ENCODE measurements at regions not wholly inside any gene's neighbourhood (a gene's known extent, or its start where the extent isn't known, plus 50 kb on each side); places are given as distances from the start of the nearest gene placed in this dataset.
"Not testable (repeated sequence)": the region's sequence is repeated elsewhere in the genome, so short reads cannot be mapped to it uniquely, and the experiment has no call there.

DNA sequence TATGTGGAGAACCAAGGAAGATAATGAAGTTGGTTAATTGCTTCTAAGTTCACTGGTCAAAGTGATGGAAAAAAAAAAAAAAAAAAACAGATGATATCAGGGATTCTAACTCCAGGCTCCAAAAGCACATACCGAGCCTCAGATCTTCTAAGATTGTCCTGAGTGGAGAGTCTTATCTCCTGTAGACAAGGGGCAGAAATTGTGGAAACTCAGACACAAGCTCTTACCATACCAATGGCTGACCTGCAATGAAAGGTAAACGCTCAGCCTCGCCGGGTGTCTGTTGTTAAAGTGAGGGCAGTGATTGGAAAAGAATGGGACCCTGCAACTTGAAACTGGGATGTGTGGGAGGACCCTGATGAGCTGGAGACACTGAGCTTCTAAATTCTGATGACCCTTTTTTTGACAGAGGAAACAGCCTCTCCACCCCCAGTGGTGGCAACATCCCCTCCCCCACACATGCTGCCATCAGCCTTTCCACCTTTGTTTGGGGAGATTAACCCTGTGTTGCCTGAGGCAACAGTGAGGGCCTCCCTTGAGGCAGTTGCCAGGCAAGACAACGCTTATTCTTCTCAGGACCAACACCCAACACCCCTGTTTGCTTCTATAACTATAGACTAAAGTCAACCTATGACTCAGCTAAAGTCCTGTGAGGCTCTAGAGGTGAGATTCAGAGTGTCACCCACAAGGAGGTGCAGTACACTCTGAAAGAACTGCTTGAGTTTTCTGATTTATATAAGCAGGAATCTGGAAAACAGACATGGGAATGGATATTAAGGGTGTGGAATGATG is 154.0 kb downstream of the THBS2 start:
- Mint-ChIP-seq H3K27ac (no peak overlapping the region), H3K36me3 (ENCODE audit: low read depth) (no peaks in the 10 kb centered on the region), H3K4me3 (no peak overlapping the region), H3K4me1 (no peaks in the 10 kb centered on the region), H3K27me3 (no peaks in the 10 kb centered on the region), H3K9me3 (no peaks in the 10 kb centered on the region)
- DNase-seq (no peak), ATAC-seq (ENCODE audit: low read depth) (no peak)
- TF ChIP-seq, protein P1, sequence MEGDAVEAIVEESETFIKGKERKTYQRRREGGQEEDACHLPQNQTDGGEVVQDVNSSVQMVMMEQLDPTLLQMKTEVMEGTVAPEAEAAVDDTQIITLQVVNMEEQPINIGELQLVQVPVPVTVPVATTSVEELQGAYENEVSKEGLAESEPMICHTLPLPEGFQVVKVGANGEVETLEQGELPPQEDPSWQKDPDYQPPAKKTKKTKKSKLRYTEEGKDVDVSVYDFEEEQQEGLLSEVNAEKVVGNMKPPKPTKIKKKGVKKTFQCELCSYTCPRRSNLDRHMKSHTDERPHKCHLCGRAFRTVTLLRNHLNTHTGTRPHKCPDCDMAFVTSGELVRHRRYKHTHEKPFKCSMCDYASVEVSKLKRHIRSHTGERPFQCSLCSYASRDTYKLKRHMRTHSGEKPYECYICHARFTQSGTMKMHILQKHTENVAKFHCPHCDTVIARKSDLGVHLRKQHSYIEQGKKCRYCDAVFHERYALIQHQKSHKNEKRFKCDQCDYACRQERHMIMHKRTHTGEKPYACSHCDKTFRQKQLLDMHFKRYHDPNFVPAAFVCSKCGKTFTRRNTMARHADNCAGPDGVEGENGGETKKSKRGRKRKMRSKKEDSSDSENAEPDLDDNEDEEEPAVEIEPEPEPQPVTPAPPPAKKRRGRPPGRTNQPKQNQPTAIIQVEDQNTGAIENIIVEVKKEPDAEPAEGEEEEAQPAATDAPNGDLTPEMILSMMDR (IDR thresholded peaks at IDR 0.05), result no peak
- POLR2A ChIA-PET, result interaction anchor here (0.6 kb wide), 1 partner anchor 597 kb away, joined by 3 read pairs; no protein-coding TSS in a partner anchor
- intact Hi-C loops (cut with micrococcal nuclease), result no loop called here
- CTCF ChIA-PET, result no interaction called here

DNA sequence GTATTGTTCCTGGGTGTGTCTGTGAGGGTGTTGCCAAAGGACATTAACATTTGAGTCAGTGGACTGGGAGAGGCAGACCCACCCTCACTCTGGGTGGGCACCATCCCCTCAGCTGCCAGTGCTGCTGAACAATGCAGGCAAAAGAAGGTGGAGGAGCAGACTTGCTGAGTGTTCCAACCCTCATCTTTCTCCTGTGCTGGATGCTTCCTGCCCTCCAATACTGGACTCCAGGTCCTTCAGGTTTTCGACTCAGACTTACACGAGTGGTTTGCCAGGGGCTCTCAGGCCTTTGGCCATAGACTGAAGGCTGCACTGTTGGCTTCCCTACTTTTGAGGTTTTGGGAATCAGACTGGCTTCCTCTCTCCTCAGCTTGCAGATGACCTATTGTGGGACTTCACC is 155.0 kb downstream of the THBS2 start:
- intact Hi-C loops (cut with micrococcal nuclease); CTCF ChIA-PET; H3K9me3 Mint-ChIP-seq; DNase-seq; H3K27me3 Mint-ChIP-seq; H3K4me3 Mint-ChIP-seq; ATAC-seq (ENCODE audit: low read depth); H3K4me1 Mint-ChIP-seq; POLR2A ChIA-PET; H3K27ac Mint-ChIP-seq; H3K36me3 Mint-ChIP-seq (ENCODE audit: low read depth): not testable (repeated sequence)

DNA sequence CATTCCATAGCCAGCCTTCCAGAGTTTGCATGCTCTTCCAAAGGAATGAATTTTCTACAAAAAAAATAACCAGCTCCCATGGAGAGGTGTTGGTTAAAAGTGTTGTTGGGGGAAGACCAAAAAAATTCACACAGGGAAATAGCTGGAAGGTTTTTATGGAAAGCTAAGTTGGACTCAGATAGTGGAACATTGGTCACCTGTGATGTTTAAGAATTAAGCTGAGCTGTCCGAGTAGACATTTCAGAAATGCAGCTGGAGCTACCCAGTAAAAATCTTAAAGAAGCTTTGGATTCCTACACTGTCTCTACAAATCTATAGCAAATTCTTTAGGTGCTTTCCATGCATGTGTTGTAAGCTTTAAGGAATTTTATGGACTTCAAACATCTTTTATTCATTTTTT is 155.5 kb downstream of the THBS2 start:
- no peak for ATAC-seq (ENCODE audit: low read depth)
- CTCF ChIA-PET, result no interaction called here
- H3K27me3 Mint-ChIP-seq, result no peaks in the 10 kb centered on the region

DNA sequence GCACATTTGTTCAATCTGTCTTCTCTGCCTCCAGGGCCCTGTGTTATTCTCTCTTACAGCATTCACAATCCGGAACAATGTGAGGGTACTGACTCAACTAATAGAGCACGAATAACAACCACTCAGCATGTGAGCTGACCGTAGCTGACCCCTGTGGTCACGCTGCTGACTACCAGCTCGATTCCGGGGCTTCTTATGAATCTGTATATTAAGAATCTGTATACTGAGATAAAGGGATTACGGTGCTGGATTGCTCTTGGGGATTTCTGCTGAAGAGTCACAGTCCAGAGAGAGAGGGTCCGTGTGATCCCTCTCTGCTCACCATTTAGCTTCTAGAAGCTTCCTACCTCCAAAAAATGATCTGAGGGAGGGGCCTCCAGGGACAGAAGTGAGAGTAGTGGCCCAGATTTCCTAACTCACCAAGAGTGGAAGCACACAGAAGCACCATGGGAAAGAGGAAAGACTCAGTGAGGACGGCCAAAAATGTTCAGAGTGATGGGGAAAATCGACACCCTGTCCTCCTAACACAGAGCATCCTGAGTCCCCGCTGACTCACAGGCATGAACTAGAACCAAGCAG is 156.2 kb downstream of the THBS2 start:
- Mint-ChIP-seq H3K27me3 (no peaks in the 10 kb centered on the region), H3K9me3 (no peaks in the 10 kb centered on the region), H3K36me3 (ENCODE audit: low read depth) (no peaks in the 10 kb centered on the region), H3K4me1 (no peaks in the 10 kb centered on the region), H3K4me3 (no peak overlapping the region), H3K27ac (no peak overlapping the region)
- ATAC-seq (ENCODE audit: low read depth) (no peak), DNase-seq (no peak)
- intact Hi-C loops (cut with micrococcal nuclease), result no loop called here
- ChIA-PET POLR2A (no interaction called here), CTCF (no interaction called here)
- TF ChIP-seq, protein P1 (IDR thresholded peaks at IDR 0.05), result no peak

More for the DNA sequence above, 155.5 kb downstream of the THBS2 start:
- Mint-ChIP-seq H3K4me1 (no peaks in the 10 kb centered on the region), H3K36me3 (ENCODE audit: low read depth) (no peaks in the 10 kb centered on the region), H3K4me3 (no peak overlapping the region), H3K27ac (no peak overlapping the region), H3K9me3 (no peaks in the 10 kb centered on the region)
- TF ChIP-seq, protein P1 (IDR thresholded peaks at IDR 0.05), result no peak
- no peak for DNase-seq
- intact Hi-C loops (cut with micrococcal nuclease), result no loop called here
- POLR2A ChIA-PET, result no interaction called here

DNA sequence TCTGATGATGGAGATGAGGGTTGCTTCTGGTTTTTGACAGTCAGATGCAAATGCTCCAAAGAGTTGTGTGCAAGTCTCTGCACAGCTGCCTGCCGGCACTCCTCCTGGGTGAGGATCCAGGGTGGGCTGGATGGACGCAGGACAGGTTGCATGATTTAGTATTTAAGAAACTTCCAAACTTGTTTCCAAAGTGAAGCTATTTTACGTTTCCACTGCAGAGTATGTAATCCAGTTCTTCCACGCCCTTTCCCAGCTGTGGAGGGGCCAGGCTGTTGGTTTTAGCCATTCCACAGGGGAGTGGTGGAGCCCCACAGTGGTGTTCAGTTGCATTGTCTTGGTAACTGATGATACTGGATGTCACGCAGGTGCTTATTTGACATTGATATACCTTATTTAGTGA is 157.3 kb downstream of the THBS2 start:
- TF ChIP-seq, protein P1 (IDR thresholded peaks at IDR 0.05), result no peak
- POLR2A ChIA-PET, result no interaction called here
- no peak overlapping the region for H3K27ac Mint-ChIP-seq
- H3K9me3 Mint-ChIP-seq, result peaks cover 6% of the 10 kb centered on the region
- no peaks in the 10 kb centered on the region for H3K4me1 Mint-ChIP-seq
- no peaks in the 10 kb centered on the region for H3K27me3 Mint-ChIP-seq
- ATAC-seq (ENCODE audit: low read depth) (no peak), DNase-seq (no peak)
- intact Hi-C loops (cut with micrococcal nuclease), result no loop called here
- CTCF ChIA-PET, result no interaction called here
- H3K4me3 Mint-ChIP-seq, result no peak overlapping the region
- H3K36me3 Mint-ChIP-seq (ENCODE audit: low read depth), result no peaks in the 10 kb centered on the region
